ENCODE measurements at regions not wholly inside any gene's neighbourhood (a gene's known extent, or its start where the extent isn't known, plus 50 kb on each side); places are given as distances from the start of the nearest gene placed in this dataset.

DNA sequence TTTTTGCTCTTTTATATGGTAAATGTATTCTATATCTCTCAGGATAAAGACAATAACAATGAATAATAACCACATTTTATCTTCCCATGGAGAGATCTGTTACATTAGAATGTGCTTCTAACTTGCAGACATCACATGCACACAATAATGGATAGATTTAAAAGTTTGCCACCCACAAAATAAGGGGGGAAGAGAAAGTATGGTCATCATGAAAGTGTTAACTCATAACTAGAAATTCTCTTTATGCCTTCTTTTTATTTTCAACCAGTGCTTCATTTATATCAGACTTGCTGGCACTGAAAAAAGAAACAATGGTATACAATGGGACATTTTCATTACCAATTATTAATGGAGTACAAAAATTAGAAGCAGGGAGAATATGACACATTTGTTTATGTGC, 470.0 kb downstream of the FAT4 start (continued):
- TF ChIP-seq DRAP1 (CRISPR knock-in tag; IDR thresholded peaks at IDR 0.05) (no peak), ZNF350 (CRISPR knock-in tag; IDR thresholded peaks at IDR 0.05; ENCODE audit: borderline replicate concordance, low read depth) (no peak), HMG20B (CRISPR knock-in tag; conservative IDR thresholded peaks at IDR 0.05) (no peak), ZNF703 (CRISPR knock-in tag; IDR thresholded peaks at IDR 0.05; ENCODE audit: borderline replicate concordance) (no peak), ATRX (CRISPR knock-in tag; IDR thresholded peaks at IDR 0.05; ENCODE audit: borderline replicate concordance) (no peak)

GRCh38 chr4:125787707-125788106, 473.0 kb downstream of the FAT4 start:
- Histone ChIP-seq H3K27ac (ENCODE audit: extremely low read length, insufficient read depth, low read length) (no peak overlapping the region), H3K79me2 (ENCODE audit: insufficient read depth, low read length) (no peaks in the 10 kb centered on the region), H3K36me3 (replicated peaks in 1 of 2; ENCODE audit: control insufficient read depth in 1 of 2, insufficient read depth in 2 of 2, low read length in 2 of 2) (no peaks in the 10 kb centered on the region), H3K9me3 (ENCODE audit: low read length) (no peaks in the 10 kb centered on the region), H3K9ac (ENCODE audit: insufficient read depth, low read depth, low read length) (no peak overlapping the region), H3K27me3 (ENCODE audit: control insufficient read depth in 1 of 2, insufficient read depth in 2 of 2, low read length in 2 of 2) (no peaks in the 10 kb centered on the region), H3K4me1 (ENCODE audit: insufficient read depth, low read length) (no peaks in the 10 kb centered on the region), H4K20me1 (ENCODE audit: insufficient read depth, low read length) (no peaks in the 10 kb centered on the region), H3K4me3 (replicated peaks in 1 of 3; ENCODE audit: insufficient read depth in 1 of 3, low read depth in 2 of 3, low read length in 3 of 3) (no peak overlapping the region), H3K4me2 (ENCODE audit: low read depth, low read length) (no peak overlapping the region), H2AFZ (ENCODE audit: low read length) (no peak overlapping the region)
- DNase-seq (ENCODE audit: low spot score) (no peak), FAIRE-seq (no peak), ATAC-seq (no peak)
- ChIA-PET POLR2A (no interaction called here), CTCF (ENCODE audit: low intra/inter-chr PET ratio, low total read pairs) (no interaction called here)
- TF ChIP-seq MXI1 (IDR thresholded peaks at IDR 0.05; ENCODE audit: borderline replicate concordance, low read depth, low read length) (no peak), ZNF766 (CRISPR knock-in tag; IDR thresholded peaks at IDR 0.05; ENCODE audit: borderline replicate concordance) (no peak), NAIF1 (CRISPR knock-in tag; IDR thresholded peaks at IDR 0.05; ENCODE audit: borderline replicate concordance) (no peak), ZKSCAN8 (CRISPR knock-in tag; IDR thresholded peaks at IDR 0.05; ENCODE audit: borderline replicate concordance) (no peak), XBP1 (CRISPR knock-in tag; IDR thresholded peaks at IDR 0.05) (no peak), MLXIP (CRISPR knock-in tag; IDR thresholded peaks at IDR 0.05; ENCODE audit: borderline replicate concordance) (no peak), REL (CRISPR knock-in tag; conservative IDR thresholded peaks at IDR 0.05) (no peak), ZNF792 (CRISPR knock-in tag; IDR thresholded peaks at IDR 0.05) (no peak), ZNF496 (CRISPR knock-in tag; IDR thresholded peaks at IDR 0.05; ENCODE audit: insufficient replicate concordance) (no peak), ASH2L (IDR thresholded peaks at IDR 0.05; ENCODE audit: insufficient read length, low read depth, low read length) (no peak), XRCC5 (optimal IDR thresholded peaks at IDR 0.05; ENCODE audit: low read length) (no peak), ZNF678 (CRISPR knock-in tag; IDR thresholded peaks at IDR 0.05) (no peak), ZBTB44 (CRISPR knock-in tag; IDR thresholded peaks at IDR 0.05) (no peak), ZBTB21 (CRISPR knock-in tag; IDR thresholded peaks at IDR 0.05) (no peak), AHR (CRISPR knock-in tag; IDR thresholded peaks at IDR 0.05) (no peak), CBX2 (IDR thresholded peaks at IDR 0.05; ENCODE audit: low read depth, low read length) (no peak), CBX2 (CRISPR knock-in tag; IDR thresholded peaks at IDR 0.05; ENCODE audit: low read depth) (no peak), FOXM1 (CRISPR knock-in tag; IDR thresholded peaks at IDR 0.05) (no peak)
- in situ Hi-C loops (cut with HindIII; ENCODE audit: extremely low pct_ligation_motif_present, low pct_unique_long_range_greater_than_20kb), result no loop called here
- intact Hi-C loops (cut with micrococcal nuclease; ENCODE audit: unreplicated experiment), result no loop called here
- BruUV-seq (replicated peaks), result no TSS peak
